Mesothelial cell of epicardium (in vitro differentiated cells): ENCODE measurements at regions not wholly inside any gene's neighbourhood (a gene's known extent, or its start where the extent isn't known, plus 50 kb on each side); places are given as distances from the start of the nearest gene placed in this dataset.

Experiments
- DNase-seq, 2 experiments: peaks; one replicate each; pipeline ENCODE4 v3.0.0; 2021; ENCODE audit warnings: low spot score in 2 of 2; ENCODE audit not compliant: unreplicated experiment in 2 of 2
- H3K27ac Mint-ChIP-seq: 2 replicates; pipeline ENCODE4 v1.8.0; 2021; ENCODE audit warnings: mixed read lengths
- H3K27me3 Mint-ChIP-seq: 2 replicates; pipeline ENCODE4 v1.8.0; 2021; ENCODE audit warnings: low read depth, mixed read lengths
- H3K36me3 Mint-ChIP-seq: 2 replicates; pipeline ENCODE4 v1.8.0; 2021; ENCODE audit warnings: mixed read lengths
- H3K4me1 Mint-ChIP-seq: 2 replicates; pipeline ENCODE4 v1.8.0; 2021; ENCODE audit warnings: mixed read lengths
- H3K4me3 Mint-ChIP-seq: 2 replicates; pipeline ENCODE4 v1.8.0; 2021; ENCODE audit warnings: mild to moderate bottlenecking, moderate library complexity, mixed read lengths
- H3K9me3 Mint-ChIP-seq: 2 replicates; pipeline ENCODE4 v1.8.0; 2021; ENCODE audit warnings: mixed read lengths
- TF ChIP-seq, protein P1 (sequence below): fragments of 200-600 bp; sonication (generic); IDR thresholded peaks from one replicate; pipeline ENCODE4 v1.5.0; 2021; ENCODE audit warnings: antibody characterized with exemption; ENCODE audit not compliant: unreplicated experiment

DNA sequence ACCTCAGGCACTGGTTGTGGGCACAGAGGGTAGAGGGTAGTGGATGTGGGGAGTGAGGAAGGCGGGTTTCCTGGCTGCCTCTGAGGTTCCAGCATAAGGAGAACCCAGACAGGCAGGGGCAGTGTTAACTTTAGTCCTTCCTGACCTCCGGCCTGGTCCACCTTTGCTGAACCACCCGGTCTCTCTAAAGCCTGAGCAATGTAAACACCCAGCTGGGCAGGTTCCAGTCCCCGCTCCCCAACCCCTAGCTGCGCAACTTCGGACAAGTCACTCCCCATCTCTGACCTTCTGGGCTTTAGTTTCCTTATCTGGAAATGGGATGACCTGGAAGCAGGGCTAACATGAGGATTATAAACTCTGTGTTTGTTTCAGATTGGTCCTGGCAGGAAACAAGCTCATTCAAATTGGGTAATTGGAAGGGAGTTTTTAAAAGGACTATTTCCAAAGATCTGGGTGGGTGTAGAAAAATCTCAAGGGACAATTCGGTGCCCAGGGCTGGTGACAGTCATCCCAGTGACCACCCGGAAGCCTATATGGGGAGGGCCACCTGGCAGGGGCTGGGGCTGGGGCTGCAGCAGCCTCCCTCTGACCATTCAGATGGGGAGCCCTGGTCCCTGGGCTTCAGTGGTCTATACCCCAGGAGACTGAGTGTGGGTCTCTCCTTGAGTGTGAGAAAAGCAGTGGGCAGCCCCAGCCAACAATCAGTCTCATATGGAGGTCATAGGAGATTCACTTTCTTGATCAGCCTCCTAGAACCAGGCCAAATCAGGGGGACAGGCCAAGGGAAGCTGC lies 108.3 kb upstream of the SYT13 start:
- Mint-ChIP-seq H3K4me1 (peaks cover 10% of the 10 kb centered on the region), H3K9me3 (no peaks in the 10 kb centered on the region), H3K27ac (no peak overlapping the region), H3K36me3 (no peaks in the 10 kb centered on the region), H3K4me3 (no peak overlapping the region), H3K27me3 (peaks cover 12% of the 10 kb centered on the region)
- DNase-seq = no peak
- TF ChIP-seq, protein P1, sequence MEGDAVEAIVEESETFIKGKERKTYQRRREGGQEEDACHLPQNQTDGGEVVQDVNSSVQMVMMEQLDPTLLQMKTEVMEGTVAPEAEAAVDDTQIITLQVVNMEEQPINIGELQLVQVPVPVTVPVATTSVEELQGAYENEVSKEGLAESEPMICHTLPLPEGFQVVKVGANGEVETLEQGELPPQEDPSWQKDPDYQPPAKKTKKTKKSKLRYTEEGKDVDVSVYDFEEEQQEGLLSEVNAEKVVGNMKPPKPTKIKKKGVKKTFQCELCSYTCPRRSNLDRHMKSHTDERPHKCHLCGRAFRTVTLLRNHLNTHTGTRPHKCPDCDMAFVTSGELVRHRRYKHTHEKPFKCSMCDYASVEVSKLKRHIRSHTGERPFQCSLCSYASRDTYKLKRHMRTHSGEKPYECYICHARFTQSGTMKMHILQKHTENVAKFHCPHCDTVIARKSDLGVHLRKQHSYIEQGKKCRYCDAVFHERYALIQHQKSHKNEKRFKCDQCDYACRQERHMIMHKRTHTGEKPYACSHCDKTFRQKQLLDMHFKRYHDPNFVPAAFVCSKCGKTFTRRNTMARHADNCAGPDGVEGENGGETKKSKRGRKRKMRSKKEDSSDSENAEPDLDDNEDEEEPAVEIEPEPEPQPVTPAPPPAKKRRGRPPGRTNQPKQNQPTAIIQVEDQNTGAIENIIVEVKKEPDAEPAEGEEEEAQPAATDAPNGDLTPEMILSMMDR = no peak

GRCh38 chr11:45393826-45394225 lies 107.7 kb upstream of the SYT13 start:
- H3K4me1 Mint-ChIP-seq = peaks cover 10% of the 10 kb centered on the region
- H3K9me3 Mint-ChIP-seq = no peaks in the 10 kb centered on the region
- no peaks in the 10 kb centered on the region for H3K36me3 Mint-ChIP-seq
- DNase-seq = no peak
- H3K4me3 Mint-ChIP-seq = no peak overlapping the region
- H3K27ac Mint-ChIP-seq = no peak overlapping the region
- TF ChIP-seq, protein P1 = no peak
- peaks cover 14% of the 10 kb centered on the region for H3K27me3 Mint-ChIP-seq

GRCh38 chr11:45393334-45393733 lies 107.2 kb upstream of the SYT13 start:
- no peaks in the 10 kb centered on the region for H3K36me3 Mint-ChIP-seq
- H3K4me3 Mint-ChIP-seq = no peak overlapping the region
- H3K27me3 Mint-ChIP-seq = peaks cover 19% of the 10 kb centered on the region
- no peaks in the 10 kb centered on the region for H3K9me3 Mint-ChIP-seq
- H3K27ac Mint-ChIP-seq = no peak overlapping the region
- H3K4me1 Mint-ChIP-seq = peaks cover 10% of the 10 kb centered on the region
- no peak for DNase-seq
- TF ChIP-seq, protein P1 = no peak

GRCh38 chr11:45392591-45393091 lies 106.5 kb upstream of the SYT13 start:
- TF ChIP-seq, protein P1 = no peak
- Mint-ChIP-seq H3K27me3 (peaks cover 24% of the 10 kb centered on the region), H3K4me1 (peaks cover 10% of the 10 kb centered on the region), H3K9me3 (no peaks in the 10 kb centered on the region), H3K36me3 (no peaks in the 10 kb centered on the region), H3K27ac (peak overlapping the region; percentile 69), H3K4me3 (no peak overlapping the region)
- no peak for DNase-seq

DNA sequence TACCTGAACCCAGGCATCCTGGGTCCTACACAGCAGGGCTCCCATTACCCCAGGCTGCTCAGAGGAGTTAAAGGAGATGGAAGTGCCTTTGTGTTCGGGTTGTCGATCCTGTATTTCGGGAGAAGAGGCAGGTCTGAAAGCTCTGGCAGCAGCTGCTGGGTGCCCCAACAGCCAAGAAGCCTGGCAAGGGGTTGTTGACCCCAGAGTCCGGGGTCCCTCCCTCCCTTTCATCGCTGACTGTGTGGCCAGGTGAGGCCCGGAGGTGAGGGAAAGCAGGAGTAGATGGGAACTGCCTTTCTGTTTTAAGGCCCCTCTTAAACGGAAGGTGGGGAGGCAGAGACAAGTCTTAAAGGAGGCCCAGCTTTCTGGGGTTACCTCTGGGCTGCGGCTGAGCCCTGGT lies 106.0 kb upstream of the SYT13 start:
- Mint-ChIP-seq H3K27ac (peak overlapping the region; percentile 64), H3K9me3 (no peaks in the 10 kb centered on the region), H3K4me1 (peaks cover 10% of the 10 kb centered on the region), H3K36me3 (no peaks in the 10 kb centered on the region), H3K27me3 (peaks cover 28% of the 10 kb centered on the region), H3K4me3 (no peak overlapping the region)
- DNase-seq = no peak
- TF ChIP-seq, protein P1 = no peak
